Renal cortex interstitium (tissue), 11 donors: ENCODE measurements at regions not wholly inside any gene's neighbourhood (a gene's known extent, or its start where the extent isn't known, plus 50 kb on each side); places are given as distances from the start of the nearest gene placed in this dataset.
A peak's percentile ranks its signal among the peaks of the same experiment; 100 is the strongest.
"Not testable (repeated sequence)": the region's sequence is repeated elsewhere in the genome, so short reads cannot be mapped to it uniquely, and the experiment has no call there.

Experiments used
- DNase-seq, 11 donors: peaks; one replicate each; pipeline ENCODE4 v3.0.0-alpha.2; 2013; ENCODE audit warnings: low read depth in 9 of 11, low spot score in 4 of 11; ENCODE audit errors: extremely low read depth in 1 of 11

DNA sequence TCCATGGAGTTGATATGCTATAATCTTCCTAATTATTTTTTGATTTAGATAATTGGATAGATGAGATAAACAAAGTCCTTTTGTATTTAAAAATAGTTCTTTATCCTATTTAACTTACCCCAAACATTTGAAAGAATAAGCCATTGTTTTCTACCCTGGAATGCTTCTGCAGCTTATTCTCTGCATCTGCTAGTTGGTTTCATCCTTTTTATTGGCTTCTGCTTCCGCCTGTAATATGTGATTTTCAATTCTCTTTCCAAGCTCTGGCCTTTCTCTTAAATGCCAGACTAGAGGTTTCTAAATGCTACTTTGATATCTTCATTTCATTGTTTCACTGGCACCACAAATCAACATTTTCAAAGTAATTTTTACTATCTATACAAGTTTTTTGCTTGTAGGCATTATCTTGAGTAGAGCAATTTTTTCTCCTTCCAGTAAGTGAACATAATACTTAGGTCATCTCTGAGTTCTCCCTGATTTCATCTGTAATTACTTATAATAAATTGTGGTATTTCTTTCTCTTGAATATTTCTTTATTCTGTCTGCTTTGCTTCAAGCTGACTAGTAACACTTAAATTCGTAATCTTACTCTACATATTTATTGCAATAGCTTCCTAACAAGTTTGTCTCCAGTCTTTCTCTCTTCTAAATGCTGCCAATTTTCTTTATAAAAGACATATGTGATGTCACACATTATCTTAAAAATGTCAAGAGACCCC is 958.4 kb downstream of the SLC6A15 start:
- peak in 1 of 11 donors; percentile 12 for DNase-seq

DNA sequence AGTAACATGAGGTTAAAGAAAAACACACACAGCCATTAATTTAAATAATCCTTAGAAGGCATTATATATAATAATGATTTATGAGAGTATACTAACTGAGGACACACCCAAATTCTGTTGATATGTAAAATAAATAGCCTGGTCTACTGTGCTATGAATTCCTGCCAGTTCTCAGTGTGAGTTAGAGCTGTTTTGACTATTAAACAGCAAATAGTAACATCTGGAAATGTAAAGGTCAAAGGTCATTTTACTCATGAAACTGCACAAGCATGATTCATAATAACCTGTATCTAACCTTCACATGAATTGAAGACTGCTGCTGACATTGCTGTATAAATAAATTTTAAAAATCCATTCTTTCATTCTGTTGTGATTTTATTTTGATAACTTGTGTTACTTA is 966.7 kb downstream of the SLC6A15 start:
- DNase-seq = peak in 1 of 11 donors; percentile 2

DNA sequence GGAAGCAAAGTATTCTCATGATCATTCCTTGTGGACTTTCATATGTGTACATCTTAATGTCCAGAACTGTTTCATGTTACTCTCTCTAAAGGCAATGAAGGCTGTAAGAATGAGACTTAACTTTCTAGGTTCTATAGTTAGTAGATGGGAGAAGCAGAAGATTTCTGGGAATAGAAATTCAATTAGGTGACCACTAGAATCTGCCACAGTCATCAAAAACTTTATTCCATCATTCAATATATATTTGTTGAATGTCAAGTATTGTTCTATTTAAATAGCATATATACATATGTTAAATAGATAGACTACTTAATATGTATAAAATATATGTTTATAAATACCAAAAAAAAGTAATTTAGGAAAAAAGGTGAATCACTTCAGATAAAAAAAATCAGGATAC is 972.9 kb downstream of the SLC6A15 start:
- DNase-seq = no peak

DNA sequence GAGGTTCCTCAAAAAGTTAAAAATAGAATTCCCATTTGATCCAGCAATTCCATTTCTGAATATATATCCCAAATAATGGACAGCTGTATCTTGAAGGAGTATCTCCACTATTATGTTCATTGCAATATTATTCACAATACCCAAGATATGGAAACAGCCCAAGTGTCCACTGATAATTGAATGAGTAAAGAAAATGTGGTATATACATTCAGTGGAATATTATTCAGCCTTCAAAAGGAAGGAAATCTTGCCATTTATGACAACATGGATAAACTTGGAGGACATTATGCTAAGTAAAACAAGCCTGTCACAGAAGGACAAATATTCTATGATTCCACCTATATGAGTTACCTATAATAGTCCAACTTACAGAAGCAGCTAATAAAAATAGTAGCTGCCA is 979.0 kb downstream of the SLC6A15 start:
- no peak for DNase-seq

DNA sequence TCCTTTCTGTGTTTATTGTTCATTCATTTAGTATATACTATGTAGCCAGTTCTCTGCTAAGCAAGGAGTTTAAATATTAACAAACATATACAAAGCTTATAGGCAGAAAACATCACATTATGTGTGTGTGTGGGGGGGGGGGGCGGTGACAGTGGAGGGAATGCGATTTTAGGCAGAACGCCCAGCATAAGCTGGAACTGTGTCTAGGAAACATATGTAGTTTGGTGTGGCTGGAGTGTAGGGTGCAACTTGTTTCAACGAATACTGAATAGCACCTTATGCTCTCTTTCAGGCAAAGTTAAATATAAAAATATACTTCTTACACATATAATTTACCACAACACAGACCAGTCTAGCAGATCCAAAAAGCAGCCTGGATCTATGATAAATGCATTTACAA is 980.6 kb downstream of the SLC6A15 start:
- no peak for DNase-seq

DNA sequence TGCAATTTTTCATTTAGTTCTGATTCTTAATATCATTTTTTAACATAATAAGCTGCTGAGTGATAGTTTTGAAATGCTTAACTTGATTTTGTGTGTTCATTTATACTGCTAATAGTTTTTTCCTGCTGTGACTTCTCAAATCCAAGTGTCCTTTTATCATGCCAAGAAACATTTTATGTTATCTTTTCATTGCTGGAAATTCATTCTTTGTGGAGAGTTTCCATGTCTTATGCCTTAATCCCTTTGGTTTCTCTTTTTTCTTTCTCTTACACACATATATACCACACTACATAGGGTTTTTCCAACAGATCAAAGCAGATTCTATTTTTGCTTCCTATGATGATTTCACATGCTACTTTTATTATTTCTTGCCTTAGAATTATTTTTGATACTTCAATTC is 981.1 kb downstream of the SLC6A15 start:
- no peak for DNase-seq

DNA sequence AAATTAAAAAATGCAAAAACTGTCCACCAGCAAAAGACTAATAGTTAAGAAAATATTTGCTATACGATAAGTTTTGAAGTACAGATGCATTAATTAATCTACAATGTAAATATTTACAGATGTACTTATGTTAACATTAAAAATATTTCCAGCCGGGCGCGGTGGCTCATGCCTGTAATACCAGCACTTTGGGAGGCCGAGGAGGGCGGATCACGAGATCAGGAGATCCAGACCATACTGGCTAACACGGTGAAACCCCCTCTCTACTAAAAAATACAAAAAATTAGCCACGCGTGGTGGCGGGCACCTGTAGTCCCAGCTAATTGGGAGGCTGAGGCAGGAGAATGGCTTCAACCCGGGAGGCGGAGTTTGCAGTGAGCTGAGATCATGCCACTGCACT is 982.8 kb downstream of the SLC6A15 start:
- DNase-seq = not testable (repeated sequence)

DNA sequence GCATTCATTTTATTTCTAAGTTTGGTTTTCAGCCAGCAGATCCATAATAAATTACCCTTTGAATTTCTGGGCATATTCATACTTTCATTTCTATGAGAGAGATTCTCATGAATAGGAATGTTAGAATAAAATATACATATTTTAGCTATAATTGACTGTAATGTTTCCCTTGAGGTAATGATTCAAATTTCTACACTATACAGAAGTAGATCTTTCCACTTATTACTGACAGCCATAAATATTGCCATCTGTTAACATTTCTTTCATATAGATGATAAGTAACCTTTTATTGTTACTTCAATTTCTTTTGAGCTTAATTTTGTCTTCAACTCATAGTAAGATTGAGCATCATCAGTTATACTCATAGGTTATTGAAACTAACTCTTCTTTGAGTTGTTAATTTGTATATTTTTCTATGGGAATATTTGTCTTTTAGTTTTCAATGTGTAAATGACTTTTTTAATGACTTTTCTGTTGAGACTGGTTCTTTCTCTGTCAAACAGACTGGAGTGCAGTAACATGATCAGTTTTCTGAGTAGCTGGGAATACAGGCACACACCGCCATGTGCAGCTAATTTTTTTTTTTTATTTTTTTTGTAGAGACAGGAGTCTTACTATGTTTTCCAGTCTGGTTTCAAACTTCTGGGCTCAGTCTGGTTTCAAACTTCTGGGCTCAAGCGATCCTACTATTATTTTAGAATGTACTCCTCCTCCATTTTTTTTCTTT is 991.6 kb downstream of the SLC6A15 start:
- DNase-seq = no peak

DNA sequence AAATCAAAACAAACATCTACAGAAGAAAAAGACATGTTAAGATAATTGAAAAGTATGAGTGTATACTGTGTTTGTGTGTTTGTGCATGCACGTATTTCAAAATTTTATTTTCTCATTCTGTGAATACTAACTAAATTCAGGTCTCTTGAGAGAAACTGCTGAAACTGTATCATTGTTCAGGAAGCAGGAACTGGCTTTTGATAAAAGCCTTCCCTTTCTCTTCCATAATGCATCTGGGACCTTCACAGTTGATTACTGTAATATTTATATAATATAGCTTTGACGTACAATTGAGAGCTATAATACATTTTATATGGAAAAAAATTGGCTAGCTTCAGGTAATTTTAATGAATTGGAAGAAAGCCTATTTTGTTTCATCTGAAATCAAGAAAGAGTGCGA is 993.5 kb downstream of the SLC6A15 start:
- no peak for DNase-seq

DNA sequence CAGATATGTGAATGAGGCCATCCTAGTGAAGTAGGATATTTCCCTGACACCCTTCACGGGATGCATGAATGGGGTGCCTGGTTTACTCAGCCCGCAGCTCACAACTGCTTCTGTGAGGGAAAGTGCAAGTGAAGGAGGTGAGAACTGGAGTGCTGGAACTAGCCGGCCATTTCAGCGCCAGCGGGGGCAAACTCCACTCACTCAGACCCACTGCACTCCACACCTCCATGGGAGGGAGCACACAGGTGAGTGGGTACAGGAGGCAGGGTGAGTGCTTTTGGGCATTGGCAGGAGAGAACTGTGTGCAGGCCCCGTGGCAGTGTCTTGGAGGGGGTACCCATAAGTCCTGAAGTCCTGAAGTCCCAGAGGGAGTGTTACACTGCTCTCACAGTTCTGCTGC is 1008.4 kb downstream of the SLC6A15 start:
- DNase-seq = no peak

DNA sequence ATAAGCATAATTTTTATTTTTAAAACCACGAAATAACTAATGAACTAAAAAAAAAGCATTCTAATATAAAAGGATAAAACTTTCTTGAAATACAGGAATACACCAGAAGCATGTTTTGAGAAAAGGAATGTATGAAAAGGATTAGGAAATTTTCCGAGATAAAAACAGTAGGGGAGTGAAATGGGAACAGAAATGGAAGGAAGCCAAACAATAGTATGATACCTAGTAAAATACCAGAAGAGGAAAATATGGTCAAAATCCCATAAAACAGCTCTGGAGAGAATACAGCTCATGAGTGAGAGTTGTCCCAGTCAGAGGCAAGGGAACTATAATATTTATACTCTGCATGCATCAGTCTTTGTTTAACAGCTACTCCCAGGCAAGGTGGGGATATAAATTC is 1016.2 kb downstream of the SLC6A15 start:
- DNase-seq = no peak

DNA sequence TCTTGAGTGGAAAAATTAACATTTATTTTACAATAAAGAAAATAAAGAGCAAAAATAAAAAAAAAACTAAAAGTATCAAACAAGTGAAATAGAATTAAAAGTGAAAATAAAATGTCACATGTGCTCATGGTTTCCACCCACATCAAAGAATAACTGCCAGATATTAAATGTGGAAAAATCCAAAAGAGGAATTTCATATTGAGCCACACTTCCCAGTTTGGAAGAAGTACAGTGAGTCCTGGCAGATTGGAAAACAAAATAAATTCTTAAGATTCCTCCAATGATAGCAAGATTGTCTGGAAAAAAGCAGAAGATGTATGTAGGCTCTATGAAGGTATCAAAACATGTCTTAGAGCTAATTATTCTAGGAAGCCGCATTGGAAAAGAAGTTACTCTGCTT is 1019.5 kb downstream of the SLC6A15 start:
- no peak for DNase-seq

DNA sequence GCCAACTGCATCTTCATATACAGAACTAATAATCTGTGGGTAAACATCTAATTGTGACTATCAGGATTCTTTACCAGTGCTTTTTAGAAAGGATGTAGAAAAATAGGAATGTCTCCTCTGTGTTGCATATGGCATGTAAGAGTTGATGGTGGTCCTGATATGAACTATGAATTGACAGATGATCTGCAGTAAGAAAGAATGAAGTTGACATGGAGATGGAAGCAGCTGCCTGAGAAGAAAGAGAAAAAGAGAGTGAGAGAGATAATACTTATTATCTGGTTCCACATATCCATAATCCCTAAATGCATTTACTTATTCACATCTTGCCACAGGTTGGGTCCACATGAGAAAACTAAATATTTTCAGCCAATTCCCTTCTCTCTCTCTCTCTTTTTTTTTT is 1022.9 kb downstream of the SLC6A15 start:
- DNase-seq = no peak

DNA sequence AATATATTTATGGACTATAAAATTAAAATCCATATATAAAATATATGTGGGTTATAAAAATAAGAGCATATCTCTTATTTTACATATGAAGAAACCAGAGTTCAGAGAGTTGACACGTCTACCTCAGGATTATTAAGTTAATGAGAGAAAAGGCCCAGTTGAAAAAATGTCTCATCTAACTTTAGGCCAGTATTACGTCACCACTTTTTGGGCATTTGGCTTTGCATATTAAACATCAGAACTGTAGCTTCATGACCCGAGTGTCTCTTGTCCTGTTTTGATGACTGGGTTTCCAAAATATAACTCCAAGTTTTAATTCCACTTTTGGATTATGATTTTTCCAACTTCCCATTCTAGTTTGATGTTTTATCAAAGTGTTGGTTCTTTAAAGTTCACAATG is 1026.1 kb downstream of the SLC6A15 start:
- DNase-seq = no peak

DNA sequence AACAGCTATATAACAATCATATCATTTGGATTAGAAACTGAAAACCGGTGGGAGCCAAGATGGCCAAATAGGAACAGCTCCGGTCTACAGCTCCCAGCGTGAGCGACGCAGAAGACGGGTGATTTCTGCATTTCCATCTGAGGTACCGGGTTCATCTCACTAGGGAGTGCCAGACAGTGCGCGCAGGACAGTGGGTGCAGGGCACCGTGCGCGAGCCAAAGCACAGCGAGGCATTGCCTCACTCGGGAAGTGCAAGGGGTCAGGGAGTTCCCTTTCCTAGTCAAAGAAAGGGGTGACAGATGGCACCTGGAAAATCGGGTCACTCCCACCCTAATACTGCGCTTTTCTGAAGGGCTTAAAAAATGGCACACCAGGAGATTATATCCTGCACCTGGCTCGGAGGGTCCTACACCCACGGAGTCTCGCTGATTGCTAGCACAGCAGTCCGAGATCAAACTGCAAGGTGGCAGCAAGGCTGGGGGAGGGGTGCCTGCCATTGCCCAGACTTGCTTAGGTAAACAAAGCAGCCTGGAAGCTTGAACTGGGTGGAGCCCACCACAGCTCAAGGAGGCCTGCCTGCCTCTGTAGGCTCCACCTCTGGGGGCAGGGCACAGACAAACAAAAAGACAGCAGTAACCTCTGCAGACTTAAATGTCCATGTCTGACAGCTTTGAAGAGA is 1041.5 kb downstream of the SLC6A15 start:
- DNase-seq = not testable (repeated sequence)

DNA sequence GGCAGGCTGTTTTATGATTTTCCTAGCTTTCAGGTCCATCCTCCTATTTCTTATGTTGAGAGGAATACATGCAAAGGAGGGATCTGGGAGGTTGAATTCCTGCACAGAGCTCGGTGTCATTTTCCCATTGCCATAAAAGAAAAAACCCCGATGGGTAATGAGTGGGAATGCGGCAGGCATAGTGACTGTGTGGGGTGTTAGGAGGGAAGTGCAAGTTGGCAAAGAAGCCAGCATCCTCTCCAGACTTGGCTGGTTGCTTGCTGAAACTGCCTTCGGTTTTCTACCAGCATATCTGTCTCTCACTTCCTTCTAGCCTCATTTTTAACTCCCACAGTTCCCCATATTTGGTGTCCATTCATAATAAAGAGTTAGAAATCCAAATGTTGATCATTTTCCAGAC is 1046.1 kb downstream of the SLC6A15 start:
- no peak for DNase-seq

DNA sequence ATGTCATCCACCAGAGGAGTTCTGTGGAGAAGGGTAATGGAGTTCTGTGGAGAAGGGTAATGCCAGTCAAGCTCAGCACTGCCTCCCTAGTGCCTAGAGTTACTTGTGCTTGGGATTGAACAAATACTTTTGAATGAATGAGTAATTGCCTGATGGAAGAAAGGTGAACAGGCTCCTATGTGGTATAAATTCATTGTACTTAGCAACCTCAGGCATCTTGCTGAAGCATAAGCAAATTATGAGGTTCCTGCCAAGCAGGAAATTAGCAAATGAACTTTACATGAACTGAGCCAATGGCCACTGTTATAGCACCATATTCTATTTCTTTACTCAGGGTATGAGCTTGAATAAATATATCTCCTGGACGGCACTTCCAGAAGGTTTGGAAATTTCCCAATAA is 1047.2 kb downstream of the SLC6A15 start:
- DNase-seq = no peak

DNA sequence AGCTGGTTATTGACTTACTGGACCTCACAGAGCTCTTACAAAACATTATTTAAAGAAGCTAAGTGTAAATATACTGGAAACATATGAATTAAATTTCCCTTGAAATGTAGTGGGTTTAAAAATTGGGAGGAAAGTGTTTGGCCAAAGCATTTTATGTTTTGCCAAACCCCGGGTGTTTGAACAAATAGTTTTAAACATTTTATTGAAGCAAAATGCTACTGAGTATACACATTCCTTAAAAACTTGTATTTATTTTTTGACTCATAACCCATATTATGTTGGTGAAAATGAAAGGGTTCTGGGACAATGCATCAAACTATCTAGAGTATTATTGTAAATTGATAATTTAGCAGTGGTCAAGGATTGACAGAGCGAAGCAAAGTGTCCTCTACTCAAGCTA is 1048.5 kb downstream of the SLC6A15 start:
- no peak for DNase-seq

DNA sequence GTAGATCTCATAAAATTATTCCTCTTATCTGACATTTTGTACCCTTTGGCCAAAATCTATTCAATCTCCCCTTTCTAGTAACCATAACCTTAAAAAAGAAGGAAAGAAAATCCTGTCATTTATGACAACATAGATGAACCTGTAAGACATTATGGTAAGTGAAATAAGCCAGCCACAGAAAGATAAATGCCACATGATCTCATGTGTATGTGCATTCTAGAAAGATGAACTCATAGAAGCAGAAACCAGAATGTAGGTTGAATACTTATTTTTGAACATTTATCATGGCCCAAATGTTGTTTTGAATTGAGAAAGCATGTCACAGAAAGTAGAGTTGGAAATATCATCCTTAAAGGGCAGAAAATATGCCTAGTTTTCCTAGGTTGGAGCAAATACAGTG is 1053.6 kb downstream of the SLC6A15 start:
- DNase-seq = no peak

DNA sequence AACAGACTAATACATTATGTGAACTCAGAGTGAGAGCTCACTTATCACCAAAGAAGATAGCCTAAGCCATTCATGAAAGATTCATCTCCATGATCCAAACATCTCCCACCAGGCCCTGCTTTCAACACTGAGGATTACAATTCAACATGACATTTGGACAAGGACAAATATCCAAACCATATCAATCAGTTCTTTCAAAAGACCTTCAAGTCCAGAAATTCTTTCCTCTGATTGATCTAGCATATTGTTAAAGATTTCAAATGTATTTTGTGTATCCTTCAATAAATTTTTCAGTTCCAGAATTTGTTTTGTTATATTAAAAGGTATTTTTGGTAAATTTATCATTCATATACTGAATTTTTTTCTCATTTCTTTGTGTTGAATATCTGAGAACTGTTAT is 1055.8 kb downstream of the SLC6A15 start:
- DNase-seq = no peak
